Activated gamma-delta T cell treated with Interleukin-2 at 50 U/mL for 16 hours (primary cell): ENCODE measurements at regions not wholly inside any gene's neighbourhood (a gene's known extent, or its start where the extent isn't known, plus 50 kb on each side); places are given as distances from the start of the nearest gene placed in this dataset.

Source experiments
- DNase-seq: peaks from one replicate; pipeline ENCODE4 v3.0.0-alpha.2; 2020

- DNase-seq = no peak
Observed at GRCh38 chr10:113292743-113293142, 260.1 kb upstream of the HABP2 start.

DNA sequence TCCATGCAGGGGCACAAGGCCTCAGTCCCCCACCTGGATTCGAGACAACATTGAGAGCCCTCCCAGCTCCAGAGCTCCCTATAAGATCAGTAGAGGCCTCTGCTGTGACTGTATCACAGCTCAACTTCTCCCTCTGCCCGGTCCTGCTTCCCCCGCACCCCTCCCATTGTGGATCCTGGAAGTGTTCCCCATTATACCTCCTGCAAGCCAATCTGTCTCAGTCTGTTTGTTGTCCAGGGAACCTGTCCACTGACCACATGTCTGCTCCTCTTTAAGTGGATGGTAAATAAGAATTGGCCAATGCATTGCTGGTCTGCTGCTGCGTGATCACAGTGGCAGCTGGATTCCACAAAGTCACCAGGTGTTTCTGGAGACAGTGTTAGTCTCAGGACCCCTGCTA lies 259.7 kb upstream of the HABP2 start:
- DNase-seq = no peak

DNA sequence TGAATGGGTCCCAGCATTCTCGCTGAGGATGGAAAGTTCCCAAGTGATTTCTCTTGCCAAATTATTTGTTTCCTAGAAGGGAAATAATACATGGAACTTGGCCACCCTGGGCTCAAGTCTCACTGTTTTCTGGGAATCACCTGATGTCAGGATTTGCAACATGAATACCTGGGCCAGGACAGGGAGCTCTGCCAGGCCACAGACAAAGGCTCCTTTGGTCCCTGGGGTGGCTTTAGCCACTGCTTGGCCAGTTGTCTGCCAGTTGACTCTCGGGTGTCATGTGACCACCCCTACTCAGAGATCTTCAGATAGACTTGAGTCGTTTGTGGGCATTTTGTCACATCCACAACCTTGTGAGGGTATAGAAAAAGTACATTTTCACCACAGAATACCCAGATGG lies 258.0 kb upstream of the HABP2 start:
- no peak for DNase-seq

DNA sequence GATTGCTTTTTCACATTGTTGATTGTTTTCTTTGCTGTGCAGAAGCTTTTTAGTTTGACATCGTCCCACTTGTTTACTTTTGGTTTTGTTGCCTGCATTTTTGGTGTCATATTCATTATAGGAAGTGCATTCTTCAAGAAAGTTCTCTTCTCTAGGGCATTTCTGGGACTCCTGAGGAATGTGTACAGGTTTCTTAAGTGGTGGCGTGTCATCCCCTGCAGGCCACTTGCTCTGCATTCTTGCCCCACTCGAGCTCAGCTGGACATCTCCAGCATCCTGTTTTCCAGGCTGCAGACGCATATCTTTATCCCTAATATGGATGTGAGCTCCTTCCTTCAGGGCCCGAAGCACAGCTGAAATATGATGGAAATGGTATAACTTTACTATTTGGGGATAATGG lies 255.6 kb upstream of the HABP2 start:
- no peak for DNase-seq

GRCh38 chr10:113298616-113299015 lies 254.2 kb upstream of the HABP2 start:
- DNase-seq = no peak

- no peak for DNase-seq
Observed at GRCh38 chr10:113300201-113300600, 252.7 kb upstream of the HABP2 start.

GRCh38 chr10:113300617-113301016 lies 252.2 kb upstream of the HABP2 start:
- no peak for DNase-seq

DNA sequence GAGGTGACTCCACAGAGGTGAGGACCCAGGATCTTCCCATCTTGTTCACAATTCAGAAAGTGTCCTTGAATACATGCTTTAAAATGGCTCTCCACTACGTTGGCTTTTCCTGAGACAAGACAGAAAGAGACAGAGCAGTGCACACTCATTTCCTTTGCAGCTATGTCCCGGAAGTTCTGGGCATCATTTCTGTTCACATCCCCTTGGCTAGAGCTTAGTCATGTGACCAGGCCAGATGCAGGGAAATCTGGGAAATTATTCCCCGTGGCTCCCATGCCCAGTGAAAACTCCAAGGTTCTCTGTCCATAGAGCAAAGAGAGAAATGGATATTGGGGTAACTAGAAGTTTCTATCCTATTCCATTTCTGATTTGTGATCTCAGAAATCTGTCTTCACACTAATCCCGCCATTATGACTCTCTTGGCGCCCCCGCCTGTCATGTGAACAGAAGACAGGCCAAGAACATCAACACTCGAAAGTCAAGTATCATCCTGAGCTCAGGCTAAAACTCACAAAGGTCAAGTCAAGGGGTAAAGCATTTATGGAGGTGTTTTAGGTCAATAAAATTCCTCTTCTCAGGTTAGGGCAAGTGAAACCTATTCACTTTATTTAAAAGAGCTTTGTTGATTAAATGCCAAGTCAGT lies 251.4 kb upstream of the HABP2 start:
- no peak for DNase-seq

GRCh38 chr10:113302062-113302461 lies 250.8 kb upstream of the HABP2 start:
- no peak for DNase-seq

- no peak for DNase-seq
Observed at GRCh38 chr10:113303544-113304146, 249.2 kb upstream of the HABP2 start.

- DNase-seq = no peak
Observed at GRCh38 chr10:113304726-113305125, 248.1 kb upstream of the HABP2 start.

DNA sequence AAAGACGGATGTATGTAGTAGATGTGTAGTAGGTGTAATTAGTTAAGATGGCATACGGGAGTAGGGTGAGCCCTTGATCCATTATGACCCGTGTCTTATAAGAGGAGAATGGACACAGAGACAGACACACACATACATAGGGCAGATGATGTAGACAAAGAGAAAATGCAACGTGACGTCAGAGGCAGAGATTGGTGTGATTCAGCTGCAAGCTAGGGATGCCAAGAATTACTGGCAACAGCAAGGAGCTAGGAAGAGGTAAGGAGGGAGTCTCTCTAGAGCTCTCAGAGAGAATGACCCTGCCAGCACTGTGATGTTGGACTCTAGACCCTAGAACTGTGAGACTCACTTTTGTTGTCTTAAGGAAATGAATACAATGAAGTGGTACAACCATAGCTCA lies 247.0 kb upstream of the HABP2 start:
- DNase-seq = no peak

DNA sequence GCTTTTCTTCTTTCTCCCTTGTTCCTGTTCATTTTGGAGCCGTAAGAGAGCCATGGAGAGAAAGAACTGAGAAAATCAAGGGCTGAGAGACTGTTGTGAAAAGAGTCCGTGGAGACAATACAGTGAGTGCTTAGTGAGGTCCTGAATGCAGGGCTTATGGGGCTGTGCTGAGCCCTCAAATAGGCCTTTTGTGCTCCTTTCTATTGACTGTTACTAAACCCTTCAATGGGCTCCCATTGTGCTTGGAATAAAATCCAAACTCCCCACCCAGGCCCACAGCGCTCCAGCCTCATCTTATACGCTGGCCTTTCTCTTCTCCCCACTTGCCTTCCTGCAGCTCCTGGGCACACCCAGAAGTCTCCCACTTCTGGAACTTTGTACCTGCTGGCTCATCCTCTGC lies 243.1 kb upstream of the HABP2 start:
- DNase-seq = no peak

GRCh38 chr10:113310347-113310746 lies 242.5 kb upstream of the HABP2 start:
- DNase-seq = no peak

GRCh38 chr10:113313048-113313602 lies 239.7 kb upstream of the HABP2 start:
- DNase-seq = no peak

- DNase-seq = no peak
Observed at GRCh38 chr10:113313722-113314121, 239.1 kb upstream of the HABP2 start.

GRCh38 chr10:113316506-113316905 lies 236.3 kb upstream of the HABP2 start:
- no peak for DNase-seq

DNA sequence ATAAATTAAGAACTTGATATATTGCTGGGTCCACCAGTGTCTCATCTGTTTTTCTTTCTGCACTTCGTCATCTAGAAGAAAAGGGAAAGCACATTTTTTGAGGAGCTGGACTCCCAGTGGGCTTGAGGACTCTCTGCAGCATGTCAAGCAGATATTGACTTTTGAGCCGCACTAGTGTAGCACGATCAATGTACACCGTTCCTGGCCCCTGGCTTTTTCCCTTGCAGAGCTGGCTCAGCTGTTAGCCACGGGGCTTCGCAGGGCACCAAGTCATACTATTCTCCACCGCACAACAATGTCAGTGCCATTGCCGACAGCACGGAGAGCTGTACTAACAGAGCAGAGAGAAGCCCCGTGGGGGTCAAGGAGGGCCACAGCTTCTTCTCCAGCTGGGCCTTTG lies 235.4 kb upstream of the HABP2 start:
- DNase-seq = no peak

GRCh38 chr10:113319479-113319878 lies 233.4 kb upstream of the HABP2 start:
- no peak for DNase-seq

- no peak for DNase-seq
Observed at GRCh38 chr10:113320211-113320610, 232.6 kb upstream of the HABP2 start.

DNA sequence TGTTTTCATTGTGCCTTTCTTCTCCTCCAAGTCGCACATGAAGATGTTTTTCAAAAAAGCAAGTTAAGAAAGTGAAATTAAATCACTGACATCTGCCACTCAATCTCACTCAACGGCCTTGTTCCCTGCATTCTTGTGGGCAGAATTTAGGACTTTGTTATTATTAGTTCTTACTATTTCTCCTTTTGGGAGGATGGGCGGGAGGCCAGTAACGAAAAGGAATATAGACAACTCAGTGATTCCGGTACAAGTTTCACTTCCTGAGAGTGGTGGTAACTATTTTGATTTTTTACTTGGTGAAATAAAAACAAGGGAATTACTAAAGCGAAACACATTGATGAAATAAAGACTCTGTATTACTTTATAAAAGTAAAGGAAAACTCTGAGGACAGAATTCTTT lies 231.9 kb upstream of the HABP2 start:
- no peak for DNase-seq

- no peak for DNase-seq
Observed at GRCh38 chr10:113322843-113323242, 230.0 kb upstream of the HABP2 start.

DNA sequence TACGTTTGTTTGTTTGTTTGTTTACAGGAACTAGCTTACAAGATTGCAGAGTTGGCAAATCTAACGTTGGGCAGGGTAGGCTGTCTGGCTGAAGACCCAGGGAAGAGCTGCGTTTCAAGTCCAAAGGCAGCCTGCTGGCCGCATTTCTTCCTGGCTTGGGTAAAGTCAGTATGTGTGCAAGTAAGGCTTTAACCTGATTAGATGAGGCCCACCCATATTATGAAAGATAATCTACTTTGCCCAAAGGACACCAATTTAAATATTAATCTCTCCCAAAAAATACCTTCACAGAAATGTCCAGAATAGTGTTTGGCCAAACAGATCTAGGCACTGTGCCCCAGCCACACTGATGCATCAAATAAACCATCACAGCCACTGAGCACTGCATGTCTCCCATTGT lies 228.9 kb upstream of the HABP2 start:
- no peak for DNase-seq

DNA sequence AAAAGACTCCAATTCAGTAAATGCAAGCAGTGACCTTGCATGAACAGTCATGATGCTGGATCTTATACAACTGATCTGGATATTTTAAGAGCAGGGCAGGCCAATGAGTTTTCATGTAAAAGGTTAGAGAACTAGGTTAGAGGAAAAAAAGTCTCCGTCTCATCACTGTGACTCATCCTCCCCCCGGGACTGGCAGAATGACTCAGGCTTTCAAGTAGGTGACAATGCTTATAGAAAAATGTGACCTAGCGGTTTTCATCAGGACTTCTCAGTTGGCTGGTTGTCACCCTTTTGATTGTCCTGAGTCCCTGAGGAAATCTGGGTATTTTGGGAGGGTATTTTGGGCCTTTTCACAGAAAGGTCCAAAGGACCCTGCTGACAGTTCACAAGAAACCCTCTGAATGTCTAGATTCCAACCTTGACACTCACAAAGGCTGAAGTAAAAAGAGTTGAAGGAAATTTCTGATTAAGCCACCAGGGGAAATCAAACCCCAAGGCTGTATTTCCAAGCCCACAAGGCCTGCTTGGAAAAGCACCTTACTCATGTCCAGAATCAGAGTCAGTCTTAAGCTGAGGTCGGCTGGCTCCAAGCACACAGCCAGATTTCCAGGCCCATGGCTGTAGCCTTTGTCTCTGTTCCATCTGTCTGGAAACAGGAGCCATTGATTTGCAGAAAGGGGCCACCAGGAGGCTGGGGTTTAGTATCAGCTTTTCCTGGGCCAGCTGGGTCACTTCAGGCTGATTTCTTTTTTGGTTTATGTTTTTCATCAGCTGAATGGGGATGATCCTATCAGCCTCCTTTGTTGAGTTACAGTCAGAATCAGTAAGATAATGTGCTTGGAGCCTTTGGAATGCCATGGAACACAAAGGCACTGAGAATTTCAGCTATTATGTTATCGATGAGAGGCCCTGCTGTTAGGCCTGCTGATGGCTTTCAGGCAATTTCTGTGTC lies 226.4 kb upstream of the HABP2 start:
- DNase-seq = no peak
